HEK293 (cell line): ENCODE measurements at regions not wholly inside any gene's neighbourhood (a gene's known extent, or its start where the extent isn't known, plus 50 kb on each side); places are given as distances from the start of the nearest gene placed in this dataset.

ENCODE experiments used
- CTCF ChIA-PET: fragments of 350-600 bp; formaldehyde crosslinking; extraction: SDS; loops from one replicate; lab custom pipeline; 2021; ENCODE audit warnings: antibody characterized with exemption; lab: Yijun Ruan, JAX
- POLR2A ChIA-PET: fragments of 300-600 bp; formaldehyde crosslinking; extraction: SDS; loops from one replicate; lab custom pipeline; 2020; ENCODE audit warnings: antibody characterized with exemption, inconsistent platforms; lab: Yijun Ruan, JAX
- H3K27ac ChIP-seq: fragments of 200-500 bp; sonication (Bioruptor generic); 2 replicates; pipeline ENCODE4 v1.5.1; 2014; ENCODE audit warnings: low read depth, low read length, control low read depth, inconsistent platforms; ENCODE audit errors: extremely low read depth
- H3K36me3 ChIP-seq, 2 experiments: fragments of 200-500 bp in 1 of 2; sonication (Bioruptor generic) in 1 of 2; 1 replicate in 1 of 2; 2 replicates in 1 of 2; pipeline ENCODE4 v1.5.1; 2014 to 2017; ENCODE audit warnings: inconsistent platforms in 2 of 2, low read length in 2 of 2; ENCODE audit not compliant: control insufficient read depth in 2 of 2, insufficient read depth in 1 of 2
- H3K4me1 ChIP-seq: fragments of 200-500 bp; sonication (Bioruptor generic); 2 replicates; pipeline ENCODE4 v1.5.1; 2014; ENCODE audit warnings: mild to moderate bottlenecking, low read length, inconsistent platforms; ENCODE audit not compliant: control insufficient read depth, insufficient read depth
- H3K4me3 ChIP-seq: 2 replicates; pipeline ENCODE4 v1.5.1; 2011; ENCODE audit warnings: low read depth, mild to moderate bottlenecking, control low read depth, low read length, moderate library complexity
- H3K9me3 ChIP-seq: fragments of 200-500 bp; sonication (Bioruptor generic); 2 replicates; pipeline ENCODE4 v1.5.1; 2014; ENCODE audit warnings: low read depth, low read length, inconsistent platforms; ENCODE audit not compliant: control insufficient read depth, insufficient read depth
- FEZF1 ChIP-seq: fragments of 450-650 bp; formaldehyde crosslinking; IDR thresholded peaks from 2 replicates; pipeline ENCODE4 v1.5.1; 2016; ENCODE audit warnings: missing biosample characterization, missing genetic modification characterization
- KLF10 ChIP-seq: fragments of 450-650 bp; IDR thresholded peaks from 2 replicates; pipeline ENCODE4 v1.5.1; 2018; ENCODE audit warnings: missing biosample characterization, mild to moderate bottlenecking, missing genetic modification characterization
- ZBTB48 ChIP-seq: fragments of 450-650 bp; formaldehyde crosslinking; IDR thresholded peaks from 2 replicates; pipeline ENCODE4 v1.5.1; 2016; ENCODE audit warnings: missing biosample characterization, missing genetic modification characterization
- ZBTB7A ChIP-seq: fragments of 450-650 bp; formaldehyde crosslinking; IDR thresholded peaks from 2 replicates; pipeline ENCODE4 v1.5.1; 2016; ENCODE audit warnings: low read depth, missing biosample characterization, missing genetic modification characterization
- ZBTB8A ChIP-seq: fragments of 450-650 bp; formaldehyde crosslinking; IDR thresholded peaks from 2 replicates; pipeline ENCODE4 v1.5.1; 2016; ENCODE audit warnings: missing biosample characterization, missing genetic modification characterization
- ZFP37 ChIP-seq: fragments of 450-650 bp; formaldehyde crosslinking; IDR thresholded peaks from 2 replicates; pipeline ENCODE4 v1.5.1; 2016; ENCODE audit warnings: missing biosample characterization, missing genetic modification characterization
- ZNF155 ChIP-seq: fragments of 450-650 bp; formaldehyde crosslinking; IDR thresholded peaks from 2 replicates; pipeline ENCODE4 v1.5.1; 2016; ENCODE audit warnings: missing biosample characterization, missing genetic modification characterization
- ZNF174 ChIP-seq: fragments of 450-650 bp; formaldehyde crosslinking; IDR thresholded peaks from 2 replicates; pipeline ENCODE4 v1.5.0; 2017; ENCODE audit warnings: missing biosample characterization, mild to moderate bottlenecking, missing genetic modification characterization
- ZNF184 ChIP-seq: fragments of 450-650 bp; IDR thresholded peaks from 2 replicates; pipeline ENCODE4 v1.5.1; 2018; ENCODE audit warnings: missing biosample characterization, mild to moderate bottlenecking, missing genetic modification characterization
- ZNF211 ChIP-seq: fragments of 450-650 bp; formaldehyde crosslinking; IDR thresholded peaks from 2 replicates; pipeline ENCODE4 v1.5.1; 2016; ENCODE audit warnings: low read depth, missing biosample characterization, missing genetic modification characterization
- ZNF214 ChIP-seq: fragments of 450-650 bp; formaldehyde crosslinking; IDR thresholded peaks from 2 replicates; pipeline ENCODE4 v1.5.1; 2017; ENCODE audit warnings: missing biosample characterization, mild to moderate bottlenecking, missing genetic modification characterization, borderline replicate concordance
- ZNF248 ChIP-seq: fragments of 450-650 bp; formaldehyde crosslinking; IDR thresholded peaks from 2 replicates; pipeline ENCODE4 v1.5.1; 2017; ENCODE audit warnings: missing biosample characterization, missing genetic modification characterization
- ZNF350 ChIP-seq: fragments of 450-650 bp; formaldehyde crosslinking; IDR thresholded peaks from 2 replicates; pipeline ENCODE4 v1.5.0; 2017; ENCODE audit warnings: missing biosample characterization, mild to moderate bottlenecking, missing genetic modification characterization
- ZNF391 ChIP-seq: fragments of 450-650 bp; formaldehyde crosslinking; IDR thresholded peaks from 2 replicates; pipeline ENCODE4 v1.5.1; 2016; ENCODE audit warnings: low read depth, missing biosample characterization, missing genetic modification characterization, borderline replicate concordance
- ZNF426 ChIP-seq: fragments of 450-650 bp; formaldehyde crosslinking; IDR thresholded peaks from 2 replicates; pipeline ENCODE4 v1.5.1; 2017; ENCODE audit warnings: missing biosample characterization, missing genetic modification characterization, mild to moderate bottlenecking, inconsistent platforms, moderate library complexity
- ZNF707 ChIP-seq: fragments of 450-650 bp; formaldehyde crosslinking; IDR thresholded peaks from 2 replicates; pipeline ENCODE4 v1.5.1; 2016; ENCODE audit warnings: missing biosample characterization, missing genetic modification characterization
- ZNF785 ChIP-seq: fragments of 450-650 bp; formaldehyde crosslinking; IDR thresholded peaks from 2 replicates; pipeline ENCODE4 v1.5.1; 2016; ENCODE audit warnings: missing biosample characterization, missing genetic modification characterization
- ZNF791 ChIP-seq: fragments of 450-650 bp; formaldehyde crosslinking; IDR thresholded peaks from 2 replicates; pipeline ENCODE4 v1.5.1; 2016; ENCODE audit warnings: missing biosample characterization, missing genetic modification characterization
- TF ChIP-seq, protein P1 (sequence below): fragments of 450-650 bp; formaldehyde crosslinking; IDR thresholded peaks from 2 replicates; pipeline ENCODE4 v1.5.1; 2016; ENCODE audit warnings: missing biosample characterization, missing genetic modification characterization
- TF ChIP-seq, protein P2 (sequence below): fragments of 450-650 bp; formaldehyde crosslinking; IDR thresholded peaks from 2 replicates; pipeline ENCODE4 v1.5.1; 2017; ENCODE audit warnings: missing biosample characterization, missing genetic modification characterization
- TF ChIP-seq, protein P3 (sequence below): fragments of 450-650 bp; formaldehyde crosslinking; IDR thresholded peaks from 2 replicates; pipeline ENCODE4; 2016; ENCODE audit warnings: missing biosample characterization, missing genetic modification characterization
- TF ChIP-seq, protein P4 (sequence below): IDR thresholded peaks from 2 replicates; pipeline ENCODE4 v1.6.1; 2011; ENCODE audit warnings: mild to moderate bottlenecking, low read depth, low read length, borderline replicate concordance
- TF ChIP-seq, protein P5 (sequence below): fragments of 450-650 bp; formaldehyde crosslinking; IDR thresholded peaks from 2 replicates; pipeline ENCODE4 v1.5.1; 2016; ENCODE audit warnings: missing biosample characterization, missing genetic modification characterization
- TF ChIP-seq, protein P6 (sequence below): fragments of 450-650 bp; formaldehyde crosslinking; IDR thresholded peaks from 2 replicates; pipeline ENCODE4 v1.5.1; 2016; ENCODE audit warnings: missing biosample characterization, missing genetic modification characterization

DNA sequence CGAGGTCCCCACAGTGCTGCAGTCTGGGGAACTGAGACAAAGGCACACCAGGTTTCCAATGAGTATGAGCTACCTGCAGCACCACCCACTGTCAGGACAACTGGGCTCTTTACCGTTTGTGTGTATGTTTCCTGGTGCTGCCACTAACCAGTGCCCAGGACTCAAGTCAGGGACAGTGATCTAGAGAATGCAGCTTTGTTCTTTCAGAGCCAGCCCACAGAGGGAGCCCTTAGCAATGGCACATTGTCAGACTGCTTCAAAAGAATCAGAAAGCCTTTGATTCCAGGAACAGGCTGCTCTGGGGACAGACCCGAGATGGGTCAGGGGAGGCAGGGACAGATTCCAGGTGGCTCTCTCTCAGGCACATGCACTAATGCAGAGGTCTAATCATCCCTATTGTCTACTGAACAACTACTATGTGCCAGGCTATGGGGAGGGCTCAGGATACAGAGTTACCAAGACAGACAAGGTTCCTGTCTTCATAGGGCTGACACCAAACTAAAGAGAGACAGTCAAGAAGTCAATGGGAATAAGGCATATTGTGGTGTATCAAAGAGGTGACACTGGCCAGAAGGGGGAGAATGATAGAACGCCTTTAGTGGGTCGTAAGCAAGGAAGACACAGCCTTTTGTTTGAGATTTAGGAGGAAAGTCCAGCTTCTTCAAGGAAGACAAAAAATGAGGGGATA lies 103.7 kb downstream of the VPREB1 start:
- TF ChIP-seq, protein P1, sequence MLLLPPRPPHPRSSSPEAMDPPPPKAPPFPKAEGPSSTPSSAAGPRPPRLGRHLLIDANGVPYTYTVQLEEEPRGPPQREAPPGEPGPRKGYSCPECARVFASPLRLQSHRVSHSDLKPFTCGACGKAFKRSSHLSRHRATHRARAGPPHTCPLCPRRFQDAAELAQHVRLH (tag by site-specific recombination) = no peak
- no peak for TF ChIP-seq ZNF155
- TF ChIP-seq ZFP37 (tag by site-specific recombination) = no peak
- no peak for TF ChIP-seq ZBTB8A
- no peak for TF ChIP-seq ZNF791
- TF ChIP-seq, protein P2, sequence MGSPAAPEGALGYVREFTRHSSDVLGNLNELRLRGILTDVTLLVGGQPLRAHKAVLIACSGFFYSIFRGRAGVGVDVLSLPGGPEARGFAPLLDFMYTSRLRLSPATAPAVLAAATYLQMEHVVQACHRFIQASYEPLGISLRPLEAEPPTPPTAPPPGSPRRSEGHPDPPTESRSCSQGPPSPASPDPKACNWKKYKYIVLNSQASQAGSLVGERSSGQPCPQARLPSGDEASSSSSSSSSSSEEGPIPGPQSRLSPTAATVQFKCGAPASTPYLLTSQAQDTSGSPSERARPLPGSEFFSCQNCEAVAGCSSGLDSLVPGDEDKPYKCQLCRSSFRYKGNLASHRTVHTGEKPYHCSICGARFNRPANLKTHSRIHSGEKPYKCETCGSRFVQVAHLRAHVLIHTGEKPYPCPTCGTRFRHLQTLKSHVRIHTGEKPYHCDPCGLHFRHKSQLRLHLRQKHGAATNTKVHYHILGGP (tag by site-specific recombination) = no peak
- no peak for TF ChIP-seq ZNF707
- no peak for TF ChIP-seq ZNF174 (tag by site-specific recombination)
- no peak for TF ChIP-seq ZNF391 (tag by site-specific recombination)
- TF ChIP-seq, protein P3, sequence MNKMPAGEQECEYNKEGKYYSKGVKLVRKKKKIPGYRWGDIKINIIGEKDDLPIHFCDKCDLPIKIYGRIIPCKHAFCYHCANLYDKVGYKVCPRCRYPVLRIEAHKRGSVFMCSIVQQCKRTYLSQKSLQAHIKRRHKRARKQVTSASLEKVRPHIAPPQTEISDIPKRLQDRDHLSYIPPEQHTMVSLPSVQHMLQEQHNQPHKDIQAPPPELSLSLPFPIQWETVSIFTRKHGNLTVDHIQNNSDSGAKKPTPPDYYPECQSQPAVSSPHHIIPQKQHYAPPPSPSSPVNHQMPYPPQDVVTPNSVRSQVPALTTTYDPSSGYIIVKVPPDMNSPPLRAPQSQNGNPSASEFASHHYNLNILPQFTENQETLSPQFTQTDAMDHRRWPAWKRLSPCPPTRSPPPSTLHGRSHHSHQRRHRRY (tag by site-specific recombination) = no peak
- no peak for TF ChIP-seq ZNF350 (tag by site-specific recombination)
- no peak for TF ChIP-seq ZNF214 (tag by site-specific recombination)
- Histone ChIP-seq H3K9me3 (no peaks in the 10 kb centered on the region), H3K4me1 (no peaks in the 10 kb centered on the region), H3K36me3 (no peaks in the 10 kb centered on the region), H3K27ac (no peak overlapping the region), H3K4me3 (no peak overlapping the region)
- POLR2A ChIA-PET = no interaction called here
- CTCF ChIA-PET = interaction anchor here (0.6 to 3.5 kb wide), 10 partner anchors 9 to 697 kb away, joined by 3 to 16 read pairs (median 3); no protein-coding TSS in a partner anchor

DNA sequence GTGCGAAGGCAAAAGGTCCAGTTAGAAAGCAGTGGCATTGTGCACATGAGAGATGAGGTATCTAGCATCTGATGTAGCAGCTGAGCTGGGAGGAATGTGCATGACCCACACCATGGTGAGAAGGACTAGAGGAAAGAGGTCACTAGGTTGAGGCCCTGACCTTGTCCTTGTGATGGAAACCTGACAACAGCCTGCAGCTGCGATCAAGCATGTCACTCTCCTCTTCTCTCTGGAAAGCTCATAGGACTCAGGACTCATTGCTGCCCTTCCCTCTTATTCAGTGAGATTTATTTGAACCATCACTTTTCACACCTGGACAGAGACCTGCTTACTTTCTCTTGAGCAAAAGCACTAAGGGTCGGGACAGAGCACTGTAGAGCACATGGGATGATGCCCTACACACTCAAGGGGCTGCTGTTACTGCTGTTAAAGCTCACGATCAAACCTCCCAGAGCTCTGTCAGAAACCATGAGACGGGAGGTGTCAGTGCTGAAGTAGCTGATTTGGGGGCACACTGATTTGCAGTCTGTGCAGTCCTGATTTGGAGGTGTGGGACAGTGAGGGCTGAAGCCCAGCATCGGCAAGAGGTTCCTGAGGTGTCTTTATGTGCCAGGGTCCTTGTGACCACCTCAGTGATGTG lies 104.3 kb downstream of the VPREB1 start:
- CTCF ChIA-PET = interaction anchor here (0.6 to 3.5 kb wide), 13 partner anchors 8 to 525 kb away, joined by 3 to 16 read pairs (median 4); no protein-coding TSS in a partner anchor
- Histone ChIP-seq H3K4me3 (no peak overlapping the region), H3K4me1 (no peaks in the 10 kb centered on the region), H3K27ac (no peak overlapping the region), H3K9me3 (no peaks in the 10 kb centered on the region), H3K36me3 (no peaks in the 10 kb centered on the region)
- POLR2A ChIA-PET = no interaction called here
- TF ChIP-seq ZNF248 (tag by site-specific recombination) (no peak), ZBTB7A (tag by site-specific recombination) (no peak), ZBTB48 (tag by site-specific recombination) (no peak), FEZF1 (no peak), ZNF426 (tag by site-specific recombination) (no peak), ZNF184 (no peak), ZNF785 (no peak), KLF10 (tag by site-specific recombination) (no peak), ZNF211 (tag by site-specific recombination) (no peak)
- TF ChIP-seq, protein P4, sequence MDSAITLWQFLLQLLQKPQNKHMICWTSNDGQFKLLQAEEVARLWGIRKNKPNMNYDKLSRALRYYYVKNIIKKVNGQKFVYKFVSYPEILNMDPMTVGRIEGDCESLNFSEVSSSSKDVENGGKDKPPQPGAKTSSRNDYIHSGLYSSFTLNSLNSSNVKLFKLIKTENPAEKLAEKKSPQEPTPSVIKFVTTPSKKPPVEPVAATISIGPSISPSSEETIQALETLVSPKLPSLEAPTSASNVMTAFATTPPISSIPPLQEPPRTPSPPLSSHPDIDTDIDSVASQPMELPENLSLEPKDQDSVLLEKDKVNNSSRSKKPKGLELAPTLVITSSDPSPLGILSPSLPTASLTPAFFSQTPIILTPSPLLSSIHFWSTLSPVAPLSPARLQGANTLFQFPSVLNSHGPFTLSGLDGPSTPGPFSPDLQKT = no peak
- TF ChIP-seq, protein P5, sequence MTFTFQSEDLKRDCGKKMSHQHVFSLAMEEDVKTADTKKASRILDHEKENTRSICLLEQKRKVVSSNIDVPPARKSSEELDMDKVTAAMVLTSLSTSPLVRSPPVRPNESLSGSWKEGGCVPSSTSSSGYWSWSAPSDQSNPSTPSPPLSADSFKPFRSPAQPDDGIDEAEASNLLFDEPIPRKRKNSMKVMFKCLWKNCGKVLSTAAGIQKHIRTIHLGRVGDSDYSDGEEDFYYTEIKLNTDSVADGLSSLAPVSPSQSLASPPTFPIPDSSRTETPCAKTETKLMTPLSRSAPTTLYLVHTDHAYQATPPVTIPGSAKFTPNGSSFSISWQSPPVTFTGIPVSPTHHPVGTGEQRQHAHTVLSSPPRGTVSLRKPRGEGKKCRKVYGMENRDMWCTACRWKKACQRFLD (tag by site-specific recombination) = no peak
- TF ChIP-seq, protein P6, sequence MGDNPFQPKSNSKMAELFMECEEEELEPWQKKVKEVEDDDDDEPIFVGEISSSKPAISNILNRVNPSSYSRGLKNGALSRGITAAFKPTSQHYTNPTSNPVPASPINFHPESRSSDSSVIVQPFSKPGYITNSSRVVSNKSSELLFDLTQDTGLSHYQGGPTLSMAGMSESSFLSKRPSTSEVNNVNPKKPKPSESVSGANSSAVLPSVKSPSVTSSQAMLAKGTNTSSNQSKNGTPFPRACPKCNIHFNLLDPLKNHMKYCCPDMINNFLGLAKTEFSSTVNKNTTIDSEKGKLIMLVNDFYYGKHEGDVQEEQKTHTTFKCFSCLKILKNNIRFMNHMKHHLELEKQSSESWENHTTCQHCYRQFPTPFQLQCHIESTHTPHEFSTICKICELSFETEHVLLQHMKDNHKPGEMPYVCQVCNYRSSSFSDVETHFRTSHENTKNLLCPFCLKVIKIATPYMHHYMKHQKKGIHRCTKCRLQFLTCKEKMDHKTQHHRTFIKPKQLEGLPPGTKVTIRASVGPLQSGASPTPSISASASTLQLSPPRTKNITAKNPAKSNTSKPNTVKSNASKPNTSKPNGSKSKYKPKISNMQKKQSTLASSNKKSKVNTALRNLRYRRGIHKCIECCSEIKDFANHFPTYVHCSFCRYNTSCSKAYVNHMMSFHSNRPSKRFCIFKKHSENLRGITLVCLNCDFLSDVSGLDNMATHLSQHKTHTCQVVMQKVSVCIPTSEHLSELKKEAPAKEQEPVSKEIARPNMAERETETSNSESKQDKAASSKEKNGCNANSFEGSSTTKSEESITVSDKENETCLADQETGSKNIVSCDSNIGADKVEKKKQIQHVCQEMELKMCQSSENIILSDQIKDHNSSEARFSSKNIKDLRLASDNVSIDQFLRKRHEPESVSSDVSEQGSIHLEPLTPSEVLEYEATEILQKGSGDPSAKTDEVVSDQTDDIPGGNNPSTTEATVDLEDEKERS (tag by site-specific recombination) = no peak
